ENCODE measurements at regions not wholly inside any gene's neighbourhood (a gene's known extent, or its start where the extent isn't known, plus 50 kb on each side); places are given as distances from the start of the nearest gene placed in this dataset.

GRCh38 chr16:9286930-9287329 is 195.5 kb downstream of the HAPSTR1 start:
- Histone ChIP-seq H3K4me3 (no peak overlapping the region), H3K36me3 (ENCODE audit: control insufficient read depth, insufficient read depth, low read length) (no peaks in the 10 kb centered on the region), H3K27ac (ENCODE audit: extremely low read depth, low read depth, low read length) (no peak overlapping the region), H3K4me1 (replicated peaks in 1 of 2; ENCODE audit: control insufficient read depth in 2 of 2, insufficient read depth in 2 of 2, low read length in 2 of 2) (no peaks in the 10 kb centered on the region), H3K79me2 (ENCODE audit: control insufficient read depth, insufficient read depth, low read length) (no peaks in the 10 kb centered on the region), H3K4me2 (ENCODE audit: insufficient read depth, low read length) (no peak overlapping the region), H3K9ac (ENCODE audit: insufficient read depth in 1 of 2, low read depth in 2 of 2, low read length in 2 of 2) (no peak overlapping the region), H2AFZ (ENCODE audit: low read depth, low read length) (no peak overlapping the region), H3K27me3 (ENCODE audit: control insufficient read depth in 2 of 2, insufficient read depth in 2 of 2, low read length in 2 of 2) (no peaks in the 10 kb centered on the region; a peak in 1 of 5 replicates), H3K9me1 (ENCODE audit: control insufficient read depth, insufficient read depth, low read length) (no peaks in the 10 kb centered on the region), H3K9me3 (replicated peaks; ENCODE audit: control insufficient read depth, insufficient read depth, low read depth, low read length) (no peaks in the 10 kb centered on the region), H4K20me1 (replicated peaks; ENCODE audit: control insufficient read depth, insufficient read depth, low read length) (no peaks in the 10 kb centered on the region)
- intact Hi-C loops (cut with micrococcal nuclease) (no loop called here), in situ Hi-C loops (cut with MboI) (no loop called here)
- no peak for TF ChIP-seq BRD4 (IDR thresholded peaks at IDR 0.05)
- no peak for TF ChIP-seq RAD51 (IDR thresholded peaks at IDR 0.05; ENCODE audit: borderline replicate concordance, low read depth)
- TF ChIP-seq TBL1XR1 (IDR thresholded peaks at IDR 0.05; ENCODE audit: low read length in 2 of 2), result no peak
- TF ChIP-seq JUND (IDR thresholded peaks at IDR 0.05; ENCODE audit: borderline replicate concordance, low read depth, low read length), result no peak
- TF ChIP-seq JUND (tag; IDR thresholded peaks at IDR 0.05; ENCODE audit: borderline replicate concordance, low read depth, low read length), result no peak
- no peak for TF ChIP-seq PHF8 (IDR thresholded peaks at IDR 0.05; ENCODE audit: borderline replicate concordance, low read length)
- no peak for TF ChIP-seq ZFP30 (CRISPR knock-in tag; IDR thresholded peaks at IDR 0.05; ENCODE audit: borderline replicate concordance)
- TF ChIP-seq MIER1 (IDR thresholded peaks at IDR 0.05; ENCODE audit: low read depth), result no peak
- TF ChIP-seq, protein P1, sequence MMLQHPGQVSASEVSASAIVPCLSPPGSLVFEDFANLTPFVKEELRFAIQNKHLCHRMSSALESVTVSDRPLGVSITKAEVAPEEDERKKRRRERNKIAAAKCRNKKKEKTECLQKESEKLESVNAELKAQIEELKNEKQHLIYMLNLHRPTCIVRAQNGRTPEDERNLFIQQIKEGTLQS (IDR thresholded peaks at IDR 0.05), result no peak
- TF ChIP-seq, protein P1 (CRISPR knock-in tag; conservative IDR thresholded peaks at IDR 0.05), result no peak
- no peak for TF ChIP-seq SUPT5H (IDR thresholded peaks at IDR 0.05)
- TF ChIP-seq, protein P2, sequence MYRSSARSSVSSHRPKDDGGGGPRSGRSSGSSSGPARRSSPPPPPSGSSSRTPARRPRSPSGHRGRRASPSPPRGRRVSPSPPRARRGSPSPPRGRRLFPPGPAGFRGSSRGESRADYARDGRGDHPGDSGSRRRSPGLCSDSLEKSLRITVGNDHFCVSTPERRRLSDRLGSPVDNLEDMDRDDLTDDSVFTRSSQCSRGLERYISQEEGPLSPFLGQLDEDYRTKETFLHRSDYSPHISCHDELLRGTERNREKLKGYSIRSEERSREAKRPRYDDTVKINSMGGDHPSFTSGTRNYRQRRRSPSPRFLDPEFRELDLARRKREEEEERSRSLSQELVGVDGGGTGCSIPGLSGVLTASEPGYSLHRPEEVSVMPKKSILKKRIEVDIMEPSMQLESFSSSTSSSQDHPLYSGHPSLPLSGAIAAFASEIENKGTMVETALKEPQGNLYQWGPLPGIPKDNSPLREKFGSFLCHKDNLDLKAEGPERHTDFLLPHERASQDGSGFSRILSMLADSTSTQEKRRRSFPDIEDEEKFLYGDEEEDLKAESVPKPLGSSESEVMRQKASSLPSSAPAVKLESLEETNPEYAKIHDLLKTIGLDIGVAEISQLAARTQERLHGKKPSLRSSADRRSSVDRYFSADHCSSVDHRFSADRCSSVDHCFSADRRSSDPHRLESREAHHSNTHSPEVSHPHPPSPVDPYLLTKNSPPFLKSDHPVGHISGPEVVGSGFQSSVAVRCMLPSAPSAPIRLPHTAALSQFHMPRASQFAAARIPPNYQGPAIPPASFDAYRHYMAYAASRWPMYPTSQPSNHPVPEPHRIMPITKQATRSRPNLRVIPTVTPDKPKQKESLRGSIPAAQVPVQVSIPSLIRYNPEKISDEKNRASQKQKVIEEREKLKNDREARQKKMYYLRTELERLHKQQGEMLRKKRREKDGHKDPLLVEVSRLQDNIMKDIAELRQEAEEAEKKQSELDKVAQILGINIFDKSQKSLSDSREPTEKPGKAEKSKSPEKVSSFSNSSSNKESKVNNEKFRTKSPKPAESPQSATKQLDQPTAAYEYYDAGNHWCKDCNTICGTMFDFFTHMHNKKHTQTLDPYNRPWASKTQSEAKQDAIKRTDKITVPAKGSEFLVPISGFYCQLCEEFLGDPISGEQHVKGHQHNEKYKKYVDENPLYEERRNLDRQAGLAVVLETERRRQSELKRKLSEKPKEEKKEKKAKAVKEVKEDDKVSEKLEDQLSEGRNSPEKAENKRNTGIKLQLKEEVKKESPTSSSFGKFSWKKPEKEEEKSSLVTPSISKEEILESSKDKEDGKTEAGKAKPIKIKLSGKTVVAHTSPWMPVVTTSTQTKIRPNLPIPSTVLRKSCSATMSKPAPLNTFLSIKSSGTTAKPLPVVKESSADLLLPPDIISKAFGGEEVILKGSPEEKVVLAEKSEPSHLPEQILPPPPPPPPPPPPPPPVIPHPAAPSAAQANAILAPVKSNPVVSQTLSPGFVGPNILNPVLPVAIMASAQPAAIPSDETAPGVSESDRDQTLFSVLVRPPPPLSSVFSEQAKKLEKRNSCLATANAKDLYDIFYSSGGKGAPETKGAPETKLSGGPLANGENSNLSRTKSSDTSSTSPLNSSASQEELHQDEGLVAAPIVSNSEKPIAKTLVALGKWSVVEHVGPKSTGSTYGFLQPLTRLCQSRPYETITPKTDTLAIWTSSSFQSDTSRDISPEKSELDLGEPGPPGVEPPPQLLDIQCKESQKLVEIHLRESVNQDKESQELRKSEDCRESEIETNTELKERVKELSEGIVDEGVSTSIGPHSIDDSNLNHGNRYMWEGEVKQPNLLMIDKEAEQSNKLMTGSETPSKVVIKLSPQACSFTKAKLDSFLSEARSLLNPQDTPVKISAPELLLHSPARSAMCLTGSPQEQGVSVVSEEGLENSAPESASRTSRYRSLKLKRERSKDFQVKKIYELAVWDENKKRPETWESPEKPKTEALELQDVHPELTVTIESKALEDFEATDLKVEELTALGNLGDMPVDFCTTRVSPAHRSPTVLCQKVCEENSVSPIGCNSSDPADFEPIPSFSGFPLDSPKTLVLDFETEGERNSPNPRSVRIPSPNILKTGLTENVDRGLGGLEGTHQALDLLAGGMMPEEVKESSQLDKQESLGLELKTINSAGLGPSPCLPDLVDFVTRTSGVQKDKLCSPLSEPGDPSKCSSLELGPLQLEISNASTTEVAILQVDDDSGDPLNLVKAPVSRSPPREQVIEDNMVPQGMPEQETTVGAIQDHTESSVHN (IDR thresholded peaks at IDR 0.05; ENCODE audit: borderline replicate concordance in 1 of 2, low read depth in 1 of 2), result no peak
- TF ChIP-seq DDX20 (tag; IDR thresholded peaks at IDR 0.05; ENCODE audit: low read depth), result no peak
- TF ChIP-seq ZNF239 (CRISPR knock-in tag; IDR thresholded peaks at IDR 0.05), result no peak
- no peak for TF ChIP-seq MYC (IDR thresholded peaks at IDR 0.05; ENCODE audit: low read depth, low read length)
- no peak for TF ChIP-seq MYC (CRISPR knock-in tag; IDR thresholded peaks at IDR 0.05; ENCODE audit: borderline replicate concordance, low read depth)
- CTCF ChIA-PET (ENCODE audit: low intra/inter-chr PET ratio), result no interaction called here
- 0% methylated on average over 3 of the region's 3 CpGs for WGBS (ENCODE audit: insufficient coverage, low coverage, missing lambda C conversion rate)
- POLR2A ChIA-PET, result no interaction called here
- no peak for FAIRE-seq
- DNase-seq (ENCODE audit: extremely low read depth in 1 of 4, low spot score in 3 of 4), result no peak
- no peak for ATAC-seq
- BruUV-seq (replicated peaks), result no TSS peak
